ENCODE measurements at regions not wholly inside any gene's neighbourhood (a gene's known extent, or its start where the extent isn't known, plus 50 kb on each side); places are given as distances from the start of the nearest gene placed in this dataset.

DNA sequence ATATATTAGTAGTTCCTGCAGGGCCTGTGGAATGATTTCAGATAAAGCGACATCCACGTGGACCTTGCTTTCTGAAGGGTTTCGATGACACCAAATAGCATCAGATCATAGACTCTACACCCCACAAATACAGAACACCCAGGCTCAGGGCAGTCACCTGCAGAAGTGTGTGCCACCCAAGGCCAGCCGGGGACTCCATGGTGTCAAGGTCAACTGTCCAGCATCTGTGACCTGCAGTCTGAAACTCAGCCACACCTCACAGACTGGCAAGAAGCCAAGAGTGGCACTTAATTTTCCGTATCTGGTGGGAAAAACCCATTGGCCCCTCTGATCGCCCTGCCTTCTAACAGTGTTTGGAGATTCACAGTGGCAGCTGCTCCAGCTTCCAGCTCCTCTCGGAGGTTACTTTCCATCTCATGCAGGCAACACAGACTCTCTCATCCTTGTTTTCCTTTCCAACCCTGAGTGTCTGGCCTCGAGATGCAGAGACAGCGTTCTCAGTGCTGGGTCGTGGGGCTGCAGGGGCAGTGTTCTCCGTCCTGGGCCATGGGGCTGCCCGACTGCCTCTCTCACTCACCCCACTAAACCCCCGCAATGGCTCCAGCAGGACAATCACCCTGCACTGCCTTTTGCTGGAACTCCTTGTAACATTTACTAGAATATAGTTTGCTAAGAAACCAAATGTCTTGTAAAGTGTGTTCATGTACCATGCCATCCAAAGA lies 221.9 kb downstream of the IRX2 start:
- no peak for DNase-seq

GRCh38 chr5:2525351-2525750 lies 226.1 kb downstream of the IRX2 start:
- DNase-seq = no peak

- DNase-seq = no peak
Observed at GRCh38 chr5:2524620-2525019, 226.9 kb downstream of the IRX2 start.

- DNase-seq = no peak
Observed at GRCh38 chr5:2523180-2523579, 228.3 kb downstream of the IRX2 start.

DNA sequence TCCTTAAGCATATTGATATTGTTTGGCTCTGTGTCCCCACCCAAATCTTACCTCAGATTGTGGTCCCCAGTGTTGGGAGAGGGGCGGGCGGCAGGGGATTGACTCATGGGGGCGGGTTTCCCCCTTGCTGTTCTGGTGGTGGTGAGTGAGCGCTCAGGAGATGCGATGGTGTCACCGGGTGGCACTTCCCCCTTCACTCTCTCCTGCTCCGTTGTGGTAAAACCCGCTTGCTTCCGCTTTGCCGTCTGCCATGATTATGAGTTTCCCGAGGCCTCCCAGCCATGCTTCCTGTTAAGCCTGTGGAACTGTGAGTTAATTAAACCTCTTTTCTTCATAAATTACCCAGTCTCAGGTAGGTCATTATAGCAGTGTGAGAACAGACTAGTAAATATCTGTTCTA lies 229.1 kb downstream of the IRX2 start:
- no peak for DNase-seq

- no peak for DNase-seq
Observed at GRCh38 chr5:2519153-2519552, 232.3 kb downstream of the IRX2 start.

DNA sequence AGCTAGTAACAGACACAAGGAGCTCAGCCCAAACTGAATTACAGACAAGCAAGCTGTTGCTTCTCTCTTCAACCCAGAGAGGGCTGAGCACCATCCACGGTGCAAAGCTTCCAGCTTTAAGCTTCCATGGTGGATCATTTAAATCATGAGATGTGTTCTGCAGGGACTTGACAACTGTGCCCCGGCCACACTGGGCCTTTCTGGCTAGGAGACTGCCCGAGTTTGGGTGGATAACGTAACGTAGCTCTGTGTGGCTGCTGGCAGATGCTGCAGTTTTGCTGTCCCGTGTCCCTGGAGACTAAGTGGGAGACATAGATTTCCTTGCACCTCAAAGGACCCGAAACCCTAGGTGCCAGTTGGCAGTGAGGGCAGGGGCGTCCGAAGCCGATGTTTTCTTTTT lies 234.0 kb downstream of the IRX2 start:
- no peak for DNase-seq

DNA sequence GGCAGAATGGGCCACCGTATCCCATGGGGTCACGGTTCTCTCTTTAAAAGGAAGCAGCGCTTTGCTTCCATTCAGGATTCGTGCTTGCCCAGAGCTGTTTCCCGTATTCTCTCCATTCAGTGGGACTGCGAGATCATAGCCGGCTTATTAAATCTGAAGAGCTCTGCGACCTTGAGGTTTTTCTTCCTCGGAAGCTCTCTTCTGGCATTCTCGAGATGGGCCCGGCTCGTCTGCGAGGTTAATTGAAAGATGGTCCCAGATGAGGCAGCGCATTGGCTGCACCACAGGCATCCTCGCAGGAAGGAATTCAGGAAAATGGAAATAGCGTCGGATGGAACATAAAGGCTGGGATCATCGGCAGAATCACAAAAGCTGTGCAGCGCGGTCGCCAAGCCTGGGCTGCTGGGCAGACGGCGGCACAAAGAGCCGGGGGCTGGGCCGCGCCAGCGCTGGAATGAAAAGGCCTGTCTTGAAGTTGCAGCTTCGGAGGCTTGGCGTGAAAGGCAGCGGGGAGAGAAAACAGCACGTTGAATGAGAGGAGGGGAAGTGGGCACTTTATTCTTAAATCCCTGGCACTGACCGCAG lies 236.2 kb downstream of the IRX2 start:
- DNase-seq = no peak

GRCh38 chr5:2514484-2514883 lies 237.0 kb downstream of the IRX2 start:
- DNase-seq = no peak

GRCh38 chr5:2511706-2512105 lies 239.8 kb downstream of the IRX2 start:
- DNase-seq = no peak

DNA sequence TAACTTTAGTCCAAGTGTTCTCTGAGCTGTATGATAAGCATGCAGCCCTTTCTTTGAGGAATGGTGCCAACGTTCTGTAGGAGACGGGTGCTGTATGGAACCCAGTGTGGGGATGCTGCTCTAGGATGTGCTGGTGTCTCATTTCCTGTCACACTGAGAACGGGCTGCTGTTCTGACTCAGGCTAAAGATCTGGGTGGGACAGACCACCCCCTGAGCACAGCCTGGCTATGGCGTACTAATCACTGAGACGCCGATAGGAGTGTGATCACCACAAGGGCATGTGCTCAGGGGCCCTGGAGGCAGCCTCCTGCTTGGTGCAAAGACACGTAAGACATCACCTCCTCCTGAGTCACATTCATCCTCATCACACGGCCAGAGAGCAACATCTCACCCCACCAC lies 240.4 kb downstream of the IRX2 start:
- DNase-seq = no peak

GRCh38 chr5:2509527-2509926 lies 241.9 kb downstream of the IRX2 start:
- DNase-seq = no peak

GRCh38 chr5:2508514-2508913 lies 243.0 kb downstream of the IRX2 start:
- no peak for DNase-seq

DNA sequence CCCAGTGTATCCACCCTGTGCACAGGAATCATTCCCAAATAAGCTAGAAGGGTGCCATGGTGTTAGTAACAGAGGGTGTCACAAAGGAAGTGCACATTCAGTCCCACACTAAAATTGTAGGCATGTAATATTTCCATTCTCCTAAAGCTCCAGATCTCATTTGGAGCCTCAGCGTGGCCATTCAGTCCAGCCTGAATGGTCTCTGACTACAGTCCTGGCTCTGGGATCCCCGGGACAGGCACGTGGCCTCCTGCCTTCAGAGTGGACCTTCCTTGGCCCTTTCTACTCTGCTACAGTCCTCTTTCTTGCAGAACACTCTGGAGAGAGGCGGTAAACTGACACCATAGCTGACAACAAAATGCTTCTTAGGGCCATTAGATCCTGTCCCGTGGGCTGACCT lies 243.9 kb downstream of the IRX2 start:
- no peak for DNase-seq

DNA sequence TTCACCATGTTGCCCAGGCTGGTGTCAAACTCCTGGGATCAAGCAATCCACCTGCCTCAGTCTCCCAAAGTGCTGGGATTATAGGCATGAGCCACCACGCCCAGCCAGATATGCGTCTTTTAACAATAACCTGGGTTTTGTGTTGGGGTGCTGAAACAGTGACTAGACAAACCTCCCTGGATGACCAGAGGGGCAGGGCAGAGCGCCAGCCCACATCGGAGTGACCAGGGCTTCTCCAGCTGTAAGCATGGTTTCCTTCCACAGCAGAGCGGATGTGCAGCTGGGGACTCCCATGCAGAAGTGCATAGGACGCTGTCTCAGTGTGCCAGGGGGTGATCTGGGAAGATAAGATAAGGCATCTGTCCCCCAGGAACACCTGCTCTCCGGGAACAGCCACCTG lies 244.9 kb downstream of the IRX2 start:
- no peak for DNase-seq

GRCh38 chr5:2505217-2505616 lies 246.3 kb downstream of the IRX2 start:
- no peak for DNase-seq

- no peak for DNase-seq
Observed at GRCh38 chr5:2502970-2503594, 248.4 kb downstream of the IRX2 start.

DNA sequence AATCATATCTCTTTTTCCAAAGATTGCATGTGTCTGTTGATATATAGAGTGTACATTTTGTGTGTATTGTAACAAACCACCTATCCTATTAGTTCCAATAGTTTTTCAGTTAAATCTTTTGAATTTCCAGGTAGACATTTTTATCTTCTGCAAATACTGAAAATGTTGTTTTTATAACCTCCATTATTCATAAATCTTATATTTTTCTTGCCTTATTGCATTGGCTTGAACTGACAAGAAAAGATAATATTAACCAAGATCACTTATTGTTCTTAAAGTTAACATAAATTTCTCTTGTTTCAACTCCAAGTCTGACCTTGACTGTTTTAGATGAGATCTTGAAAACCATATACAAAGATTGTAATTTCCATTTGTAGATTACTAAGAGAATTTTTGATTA lies 251.6 kb downstream of the IRX2 start:
- DNase-seq = no peak

DNA sequence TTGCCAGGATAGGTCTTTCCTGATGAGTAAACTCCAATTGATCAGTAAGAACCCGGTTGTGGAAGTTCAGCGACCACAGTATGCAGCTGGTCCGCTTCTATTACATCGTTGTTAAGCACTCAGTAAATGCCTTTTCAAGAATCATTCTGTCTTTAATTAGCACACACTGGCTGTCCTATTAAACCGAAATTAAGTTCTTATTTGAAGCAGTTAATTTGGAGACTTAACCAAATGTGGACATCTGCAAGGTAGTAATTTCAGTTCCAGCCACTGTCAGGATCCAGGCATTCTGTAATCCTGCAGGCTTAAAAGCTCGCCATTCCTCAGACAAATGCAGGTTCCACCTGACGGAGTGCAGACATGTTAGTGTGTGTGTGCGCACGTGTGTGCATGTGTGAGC lies 254.6 kb downstream of the IRX2 start:
- no peak for DNase-seq

- DNase-seq = no peak
Observed at GRCh38 chr5:2496126-2496525, 255.4 kb downstream of the IRX2 start.

DNA sequence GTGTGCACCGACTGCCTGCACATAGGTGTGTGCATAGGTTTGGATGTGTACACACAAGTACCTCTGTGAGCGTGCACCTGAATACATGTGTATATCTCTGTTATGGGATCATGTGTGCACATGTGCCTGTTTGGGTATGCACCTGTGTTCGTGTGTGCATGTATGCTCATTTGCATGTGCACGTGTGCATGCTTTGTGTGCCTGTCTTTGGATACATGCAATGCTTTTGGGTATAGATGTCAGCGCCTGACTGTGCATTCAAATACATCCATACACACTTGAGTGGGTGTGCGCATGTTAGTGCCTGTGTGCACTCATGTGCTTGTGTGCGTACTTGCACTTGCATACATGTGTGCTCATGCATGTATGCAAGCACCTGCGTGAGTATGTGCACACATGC lies 258.1 kb downstream of the IRX2 start:
- DNase-seq = no peak

DNA sequence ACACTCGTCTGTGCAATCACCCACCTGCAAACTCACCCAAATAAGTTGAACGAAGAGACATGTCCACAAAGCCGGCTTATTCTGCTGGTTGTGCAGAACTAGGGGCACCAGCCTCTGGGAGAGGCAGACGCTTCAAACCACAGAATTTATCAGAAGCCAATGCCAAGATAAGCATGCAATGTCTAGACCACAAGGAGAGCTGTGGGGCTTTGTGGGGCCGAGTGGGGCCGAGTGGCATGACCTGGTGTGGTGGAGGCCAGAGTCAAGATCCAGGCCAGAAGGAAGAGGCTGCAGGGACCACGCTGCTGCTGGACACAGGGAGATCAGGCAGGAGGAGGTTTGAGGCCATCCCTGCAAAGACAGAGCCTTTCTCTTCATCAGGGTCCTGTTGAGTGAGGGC lies 259.0 kb downstream of the IRX2 start:
- DNase-seq = no peak

GRCh38 chr5:2491846-2492245 lies 259.6 kb downstream of the IRX2 start:
- DNase-seq = no peak

- DNase-seq = no peak
Observed at GRCh38 chr5:2489306-2489705, 262.2 kb downstream of the IRX2 start.

DNA sequence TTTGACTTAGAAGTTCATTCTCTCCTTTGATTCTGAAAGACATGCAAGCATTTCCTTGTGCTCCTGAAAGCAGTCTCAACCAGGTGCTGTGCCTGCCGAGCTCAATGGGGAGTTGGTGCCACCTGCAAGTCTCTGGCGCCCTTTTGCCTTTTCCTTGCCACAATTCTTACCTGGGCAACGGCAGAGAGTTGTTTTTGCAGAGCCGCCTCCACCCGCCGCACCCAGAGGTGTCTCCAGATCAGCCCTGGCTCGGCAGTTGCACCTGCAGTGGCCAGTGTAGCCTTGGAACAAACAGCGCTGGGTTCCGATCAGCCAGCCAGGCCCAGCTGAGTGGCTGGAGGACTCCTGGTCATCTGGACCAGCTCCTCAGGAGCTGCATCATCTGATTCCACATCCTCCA lies 262.9 kb downstream of the IRX2 start:
- no peak for DNase-seq
